ENCODE measurements at regions not wholly inside any gene's neighbourhood (a gene's known extent, or its start where the extent isn't known, plus 50 kb on each side); places are given as distances from the start of the nearest gene placed in this dataset.
"Not testable (repeated sequence)": the region's sequence is repeated elsewhere in the genome, so short reads cannot be mapped to it uniquely, and the experiment has no call there.

- ChIA-PET POLR2A (no interaction called here), CTCF (no interaction called here)
- no peak for TF ChIP-seq CTCF (IDR thresholded peaks at IDR 0.05; ENCODE audit: control extremely low read depth, extremely low read depth, low read depth, missing control alignments)
- DNase-seq (ENCODE audit: extremely low spot score): no peak
Observed at GRCh38 chr15:25173241-25174028, 218.6 kb downstream of the SNRPN start.

GRCh38 chr15:25174149-25174548 lies 219.4 kb downstream of the SNRPN start:
- CTCF ChIA-PET; DNase-seq (ENCODE audit: extremely low spot score); POLR2A ChIA-PET: not testable (repeated sequence)

GRCh38 chr15:25175033-25175788 lies 220.4 kb downstream of the SNRPN start:
- POLR2A ChIA-PET: no interaction called here
- TF ChIP-seq CTCF (IDR thresholded peaks at IDR 0.05; ENCODE audit: control extremely low read depth, extremely low read depth, low read depth, missing control alignments): no peak
- DNase-seq (ENCODE audit: extremely low spot score): no peak
- CTCF ChIA-PET: no interaction called here

- peak; percentile 10 for DNase-seq (ENCODE audit: extremely low spot score)
- ChIA-PET POLR2A (no interaction called here), CTCF (interaction anchor here (1.3 kb wide), 1 partner anchor 10 kb away, joined by 3 read pairs; no protein-coding TSS in a partner anchor)
- no peak for TF ChIP-seq CTCF (IDR thresholded peaks at IDR 0.05; ENCODE audit: control extremely low read depth, extremely low read depth, low read depth, missing control alignments)
Observed at GRCh38 chr15:25175789-25176615, 221.2 kb downstream of the SNRPN start.

GRCh38 chr15:25176616-25176923 lies 221.8 kb downstream of the SNRPN start:
- peak; percentile 7 for DNase-seq (ENCODE audit: extremely low spot score)
- POLR2A ChIA-PET: no interaction called here
- no peak for TF ChIP-seq CTCF (IDR thresholded peaks at IDR 0.05; ENCODE audit: control extremely low read depth, extremely low read depth, low read depth, missing control alignments)
- CTCF ChIA-PET: interaction anchor here (1.3 kb wide), 1 partner anchor 11 kb away, joined by 3 read pairs; no protein-coding TSS in a partner anchor

GRCh38 chr15:25176991-25177954 lies 222.5 kb downstream of the SNRPN start:
- CTCF ChIA-PET: interaction anchor here (1.3 kb wide), 1 partner anchor 12 kb away, joined by 3 read pairs; no protein-coding TSS in a partner anchor
- DNase-seq (ENCODE audit: extremely low spot score): no peak
- POLR2A ChIA-PET: no interaction called here

More at GRCh38 chr15:25176991-25177954, 222.5 kb downstream of the SNRPN start:
- no peak for TF ChIP-seq CTCF (IDR thresholded peaks at IDR 0.05; ENCODE audit: control extremely low read depth, extremely low read depth, low read depth, missing control alignments)
